Lower lobe of right lung (tissue), 2 donors: ENCODE measurements at regions not wholly inside any gene's neighbourhood (a gene's known extent, or its start where the extent isn't known, plus 50 kb on each side); places are given as distances from the start of the nearest gene placed in this dataset.

Experiments used
- ATAC-seq, 2 donors: fragments of 200-7000 bp; cut with Tn5 transposase; one replicate each; pipeline ENCODE4 v1.9.1; 2020 to 2022; ENCODE audit warnings: mild to moderate bottlenecking in 2 of 2, moderate library complexity in 2 of 2
- DNase-seq: peaks from one replicate; pipeline ENCODE4 v3.0.0-alpha.2; 2020
- H3K27ac ChIP-seq: fragments of 200-600 bp; one replicate; pipeline ENCODE4 v1.8.0; 2022
- H3K27me3 ChIP-seq: fragments of 200-600 bp; one replicate; pipeline ENCODE4 v1.8.0; 2022; ENCODE audit warnings: low read depth
- H3K36me3 ChIP-seq: fragments of 200-600 bp; one replicate; pipeline ENCODE4 v1.8.0; 2022; ENCODE audit warnings: mild to moderate bottlenecking
- H3K4me1 ChIP-seq: fragments of 200-600 bp; one replicate; pipeline ENCODE4 v1.8.0; 2022
- H3K4me3 ChIP-seq: fragments of 200-600 bp; one replicate; pipeline ENCODE4 v1.8.0; 2022; ENCODE audit warnings: mild to moderate bottlenecking
- H3K9me3 ChIP-seq: fragments of 200-600 bp; one replicate; pipeline ENCODE4 v1.8.0; 2022
- intact Hi-C: fragments of 100-400 bp; cut with DNase I; formaldehyde crosslinking; loops from one replicate; pipeline ENCODE4 v1.11.0; 2022
- TF ChIP-seq, protein P1 (sequence below): fragments of 200-600 bp; IDR thresholded peaks from one replicate; pipeline ENCODE4 v1.8.0; 2022; ENCODE audit warnings: antibody characterized with exemption, mild to moderate bottlenecking
- donor health status: DM: no; HTN: yes; CAD: no; lungs with severe emphysema.

- Histone ChIP-seq H3K4me1 (peaks cover 27% of the 10 kb centered on the region), H3K4me3 (no peak overlapping the region), H3K9me3 (no peaks in the 10 kb centered on the region), H3K27me3 (no peaks in the 10 kb centered on the region), H3K27ac (no peak overlapping the region), H3K36me3 (no peaks in the 10 kb centered on the region)
- TF ChIP-seq, protein P1, sequence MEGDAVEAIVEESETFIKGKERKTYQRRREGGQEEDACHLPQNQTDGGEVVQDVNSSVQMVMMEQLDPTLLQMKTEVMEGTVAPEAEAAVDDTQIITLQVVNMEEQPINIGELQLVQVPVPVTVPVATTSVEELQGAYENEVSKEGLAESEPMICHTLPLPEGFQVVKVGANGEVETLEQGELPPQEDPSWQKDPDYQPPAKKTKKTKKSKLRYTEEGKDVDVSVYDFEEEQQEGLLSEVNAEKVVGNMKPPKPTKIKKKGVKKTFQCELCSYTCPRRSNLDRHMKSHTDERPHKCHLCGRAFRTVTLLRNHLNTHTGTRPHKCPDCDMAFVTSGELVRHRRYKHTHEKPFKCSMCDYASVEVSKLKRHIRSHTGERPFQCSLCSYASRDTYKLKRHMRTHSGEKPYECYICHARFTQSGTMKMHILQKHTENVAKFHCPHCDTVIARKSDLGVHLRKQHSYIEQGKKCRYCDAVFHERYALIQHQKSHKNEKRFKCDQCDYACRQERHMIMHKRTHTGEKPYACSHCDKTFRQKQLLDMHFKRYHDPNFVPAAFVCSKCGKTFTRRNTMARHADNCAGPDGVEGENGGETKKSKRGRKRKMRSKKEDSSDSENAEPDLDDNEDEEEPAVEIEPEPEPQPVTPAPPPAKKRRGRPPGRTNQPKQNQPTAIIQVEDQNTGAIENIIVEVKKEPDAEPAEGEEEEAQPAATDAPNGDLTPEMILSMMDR, result no peak
- no peak for ATAC-seq
- no peak for DNase-seq
- intact Hi-C loops, result no loop called here
Measured at GRCh38 chr2:8578335-8579244, 103.3 kb upstream of the ID2 start.

GRCh38 chr2:8579485-8580085 lies 102.3 kb upstream of the ID2 start:
- DNase-seq (no peak), ATAC-seq (no peak)
- TF ChIP-seq, protein P1, result no peak
- Histone ChIP-seq H3K27ac (no peak overlapping the region), H3K4me1 (peaks cover 33% of the 10 kb centered on the region), H3K36me3 (no peaks in the 10 kb centered on the region), H3K9me3 (no peaks in the 10 kb centered on the region), H3K4me3 (no peak overlapping the region), H3K27me3 (no peaks in the 10 kb centered on the region)
- intact Hi-C loops, result no loop called here

DNA sequence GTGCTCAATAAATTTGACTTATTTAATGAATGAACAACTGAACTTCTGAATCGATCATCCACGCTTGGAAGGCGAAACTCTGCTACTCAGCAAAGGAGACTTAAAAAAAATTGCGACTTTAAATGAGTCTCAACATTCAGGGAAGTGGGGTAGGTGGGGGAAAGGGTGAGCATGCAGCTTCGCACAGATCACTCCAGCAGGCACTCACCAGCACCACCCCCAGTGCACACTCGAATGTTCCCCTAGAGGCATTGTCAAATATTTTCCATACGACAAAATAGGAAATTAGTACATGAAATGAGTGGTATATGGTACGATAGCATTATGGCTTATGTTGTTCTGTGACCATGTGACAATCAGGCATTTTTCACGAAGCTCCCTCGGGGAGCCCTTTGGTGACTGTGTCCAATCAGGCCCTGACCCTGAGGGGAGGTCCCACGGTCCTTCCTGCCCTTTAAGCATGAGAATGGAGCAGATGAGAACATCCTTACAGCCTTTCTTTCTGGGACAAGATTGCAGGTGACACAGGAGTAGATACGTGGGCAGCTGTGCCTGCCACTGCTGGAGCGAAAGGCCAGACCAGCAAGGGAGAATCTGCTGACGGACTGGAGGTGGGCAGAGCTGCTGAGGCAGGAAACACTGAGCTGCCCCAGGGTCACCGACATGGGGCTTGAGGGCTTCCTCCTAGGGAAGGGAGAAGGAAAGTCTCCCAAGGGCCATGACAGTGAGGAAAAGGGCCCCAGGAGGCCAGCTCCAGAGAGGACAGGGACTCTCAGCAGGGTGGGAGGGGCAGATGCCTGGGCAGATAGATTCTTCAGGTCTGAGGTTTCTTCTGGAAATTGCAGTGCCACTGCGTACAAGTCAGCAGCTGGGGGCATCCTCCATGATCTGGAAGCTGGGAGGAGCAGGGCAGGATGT lies 101.3 kb upstream of the ID2 start:
- no peak for DNase-seq
- intact Hi-C loops, result no loop called here
- Histone ChIP-seq H3K4me3 (no peak overlapping the region), H3K27me3 (no peaks in the 10 kb centered on the region), H3K9me3 (no peaks in the 10 kb centered on the region), H3K27ac (no peak overlapping the region), H3K4me1 (peaks cover 25% of the 10 kb centered on the region), H3K36me3 (no peaks in the 10 kb centered on the region)
- TF ChIP-seq, protein P1, result no peak
- no peak for ATAC-seq

DNA sequence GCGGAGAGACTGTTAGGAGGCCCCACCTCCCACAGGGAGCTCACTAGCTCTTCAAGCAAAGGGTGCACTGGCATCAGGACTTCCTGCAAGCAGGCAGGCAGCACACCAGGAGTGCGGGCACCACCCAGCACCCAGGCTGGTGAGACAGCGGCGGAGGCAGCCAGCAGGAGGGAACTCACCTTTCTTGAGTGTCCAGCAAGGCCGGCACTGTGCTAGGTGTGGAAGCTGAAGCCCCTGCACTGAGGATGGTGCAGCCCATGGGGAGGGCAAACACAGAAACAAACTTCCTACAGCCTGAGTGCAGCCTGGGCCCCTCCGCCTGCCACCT lies 100.7 kb upstream of the ID2 start:
- Histone ChIP-seq H3K27me3 (no peaks in the 10 kb centered on the region), H3K9me3 (no peaks in the 10 kb centered on the region), H3K36me3 (no peaks in the 10 kb centered on the region), H3K4me1 (peaks cover 19% of the 10 kb centered on the region), H3K4me3 (no peak overlapping the region), H3K27ac (no peak overlapping the region)
- DNase-seq, result no peak
- TF ChIP-seq, protein P1, result no peak
- intact Hi-C loops, result no loop called here
- no peak for ATAC-seq

DNA sequence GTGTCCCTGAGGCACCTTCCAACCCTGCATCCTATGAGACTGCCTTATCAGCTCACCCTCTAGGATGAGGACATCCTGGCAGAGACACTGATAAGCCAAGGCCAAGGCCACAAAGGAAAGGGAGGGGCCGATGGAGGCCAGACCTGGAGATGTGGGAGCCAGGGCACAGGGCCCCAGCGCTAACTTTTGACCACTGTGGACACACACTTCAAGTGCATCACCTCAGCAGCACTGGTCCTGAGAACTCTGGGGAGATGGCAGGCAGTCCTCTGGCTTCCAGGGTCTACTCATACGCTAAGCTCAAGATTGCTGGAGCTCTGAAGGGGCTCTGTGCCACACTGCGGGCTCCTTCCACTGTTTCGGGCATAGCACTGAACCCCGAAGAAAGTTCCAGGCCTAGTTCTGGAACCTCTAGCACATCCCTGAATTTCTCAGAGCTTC lies 100.2 kb upstream of the ID2 start:
- DNase-seq (no peak), ATAC-seq (no peak)
- TF ChIP-seq, protein P1, result no peak
- H3K4me1 ChIP-seq, result peaks cover 14% of the 10 kb centered on the region
- H3K36me3 ChIP-seq, result no peaks in the 10 kb centered on the region
- no peaks in the 10 kb centered on the region for H3K9me3 ChIP-seq
- intact Hi-C loops, result no loop called here
- no peaks in the 10 kb centered on the region for H3K27me3 ChIP-seq
- no peak overlapping the region for H3K4me3 ChIP-seq
- no peak overlapping the region for H3K27ac ChIP-seq
